T-helper 2 cell (primary cell): ENCODE measurements at regions not wholly inside any gene's neighbourhood (a gene's known extent, or its start where the extent isn't known, plus 50 kb on each side); places are given as distances from the start of the nearest gene placed in this dataset.

Experiments used
- DNase-seq, 5 experiments: peaks; one replicate each; pipeline versions ENCODE4 v3.0.0 to v3.0.0-alpha.2; 2012 to 2022

GRCh38 chr10:33067917-33068316, 109.9 kb upstream of the ITGB1 start:
- DNase-seq, result no peak

DNA sequence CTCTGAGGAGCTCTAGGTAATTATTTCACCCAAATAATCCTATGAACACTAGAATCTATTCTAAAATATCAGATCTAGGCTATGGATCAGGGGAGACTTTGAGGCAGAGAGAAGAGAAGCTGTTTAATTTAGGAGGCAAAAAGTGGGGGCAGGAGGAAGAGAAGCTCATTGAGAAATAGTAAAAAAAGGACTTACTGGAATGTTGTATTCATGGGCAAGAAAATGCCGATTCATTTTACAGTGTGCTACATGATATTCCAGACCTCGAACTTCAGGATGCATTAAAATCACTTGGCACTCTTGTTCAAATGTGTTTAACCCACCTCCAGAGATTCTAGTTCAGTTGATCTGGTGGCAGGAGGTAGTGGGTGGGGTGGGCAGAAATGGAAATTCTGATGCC, 109.5 kb upstream of the ITGB1 start:
- DNase-seq, result no peak

DNA sequence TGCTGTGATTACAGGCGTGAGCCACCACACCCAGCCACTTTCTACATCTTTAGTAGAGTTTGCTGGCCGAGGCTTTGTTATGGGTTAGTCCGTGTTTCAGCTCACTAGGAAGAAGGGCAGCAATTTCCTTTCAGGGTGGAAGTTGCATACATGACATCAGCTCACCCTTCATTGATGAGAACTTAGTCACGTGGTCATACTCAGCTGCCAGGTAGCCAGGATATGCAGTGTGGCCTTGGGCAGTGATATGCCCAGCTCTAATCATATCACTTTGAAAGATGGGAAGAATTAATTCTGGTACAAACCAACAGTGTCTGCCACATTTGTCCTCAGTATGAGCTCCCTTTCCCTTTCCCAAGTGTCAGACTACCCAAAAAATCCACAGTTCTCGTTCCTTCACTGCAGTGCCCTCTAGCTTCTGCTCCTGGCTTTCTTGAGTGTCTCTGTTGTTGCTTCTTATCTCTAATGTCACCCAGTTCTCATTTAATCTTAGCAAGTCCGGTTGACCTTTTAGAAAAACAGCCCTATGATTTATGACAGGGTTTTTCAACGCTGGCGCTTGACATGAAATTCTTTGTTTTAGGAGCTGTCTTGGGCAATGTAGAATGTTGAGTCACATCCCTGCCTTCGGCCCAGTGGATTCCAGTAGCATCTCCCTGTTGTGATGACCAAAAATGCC, 108.7 kb upstream of the ITGB1 start:
- DNase-seq, result no peak

GRCh38 chr10:33065111-33065510, 107.1 kb upstream of the ITGB1 start:
- no peak for DNase-seq

GRCh38 chr10:33064706-33065105, 106.7 kb upstream of the ITGB1 start:
- no peak for DNase-seq

- no peak for DNase-seq
Measured at GRCh38 chr10:33057620-33058019, 99.6 kb upstream of the ITGB1 start.

DNA sequence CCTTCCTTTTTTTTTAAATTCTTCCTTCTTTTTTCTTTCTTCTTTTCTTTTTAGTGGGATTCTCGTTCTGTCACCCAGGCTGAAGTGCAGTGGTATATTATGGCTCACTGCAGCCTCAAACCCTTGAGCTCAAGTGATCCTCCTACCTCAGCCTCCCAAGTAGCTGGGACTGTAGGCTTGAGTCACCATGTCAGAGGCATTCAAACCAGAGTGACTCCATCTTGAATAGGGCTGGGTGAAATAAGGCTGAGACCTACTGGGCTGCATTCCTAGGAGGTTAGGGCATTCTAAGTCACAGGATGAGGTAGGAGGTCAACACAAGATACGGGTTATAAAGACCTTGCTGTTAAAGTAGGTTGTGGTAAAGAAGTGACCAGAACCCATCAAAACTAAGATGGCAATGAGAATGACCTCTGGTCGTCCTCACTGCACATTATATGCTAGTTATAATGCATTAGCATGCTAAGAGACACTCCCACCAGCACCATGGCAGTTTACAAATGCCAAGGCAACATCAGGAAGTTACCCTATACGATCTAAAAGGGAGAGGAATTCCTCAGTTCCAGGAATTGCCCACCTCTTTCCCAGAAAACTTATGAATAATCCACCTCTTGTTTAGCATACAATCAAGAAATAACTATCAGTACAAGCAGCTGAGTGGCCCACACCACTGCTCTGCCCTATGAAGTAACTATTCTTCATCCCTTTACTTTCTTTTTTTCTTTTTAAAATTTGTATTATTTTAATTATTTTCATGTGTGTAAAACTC, 99.0 kb upstream of the ITGB1 start:
- no peak for DNase-seq

- DNase-seq, result no peak
Measured at GRCh38 chr10:33055625-33056024, 97.6 kb upstream of the ITGB1 start.

- DNase-seq, result no peak
Measured at GRCh38 chr10:33052915-33053810, 95.1 kb upstream of the ITGB1 start.

GRCh38 chr10:33052263-33052875, 94.3 kb upstream of the ITGB1 start:
- DNase-seq, result no peak

- peak in 3 of 5 experiments; percentile 8 to 58 (median 47) for DNase-seq
Measured at GRCh38 chr10:33049963-33050920, 92.2 kb upstream of the ITGB1 start.

- no peak for DNase-seq
Measured at GRCh38 chr10:33048223-33048622, 90.2 kb upstream of the ITGB1 start.

- DNase-seq, result no peak
Measured at GRCh38 chr10:33047655-33048054, 89.6 kb upstream of the ITGB1 start.

DNA sequence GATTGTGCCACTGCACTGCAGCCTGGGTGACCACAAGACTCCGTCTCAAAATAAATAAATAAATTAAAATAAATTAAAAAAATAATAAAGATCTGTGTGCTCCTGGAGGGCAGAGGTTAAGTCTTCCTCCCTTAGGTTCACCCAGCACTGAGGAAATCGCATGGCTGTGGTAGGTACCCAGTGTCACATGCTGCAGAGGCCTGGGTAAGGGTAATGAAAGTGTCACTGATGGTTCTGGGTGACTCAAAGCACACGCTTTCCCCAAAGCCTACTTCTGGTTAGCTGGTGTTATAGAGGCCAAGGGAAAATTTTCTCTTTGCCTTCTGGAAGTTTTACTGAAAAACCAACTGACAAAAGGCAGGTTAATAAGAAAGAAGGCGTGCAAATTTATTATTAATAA, 88.8 kb upstream of the ITGB1 start:
- peak in 1 of 5 experiments; percentile 41 for DNase-seq

DNA sequence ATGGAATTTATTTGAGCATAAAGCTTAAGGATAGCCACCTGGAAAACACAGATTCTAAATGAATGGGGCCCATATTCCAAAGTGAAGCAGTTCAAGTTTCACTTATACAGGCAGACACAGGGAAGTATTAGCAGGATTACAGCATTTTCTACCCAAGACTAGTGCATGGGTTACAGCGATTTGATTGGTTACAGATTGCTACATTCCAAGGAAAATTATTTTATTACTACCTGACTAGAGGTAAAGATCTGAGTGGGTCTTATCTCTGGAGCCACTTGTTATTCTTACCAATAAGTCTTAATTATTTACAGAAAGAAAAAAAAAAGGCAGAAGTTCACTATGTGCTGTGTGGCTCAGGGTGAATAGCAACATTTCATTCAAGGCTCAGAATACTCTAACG, 87.4 kb upstream of the ITGB1 start:
- no peak for DNase-seq

- no peak for DNase-seq
Measured at GRCh38 chr10:33042565-33042964, 84.5 kb upstream of the ITGB1 start.

GRCh38 chr10:33041783-33042437, 83.9 kb upstream of the ITGB1 start:
- DNase-seq, result no peak

- DNase-seq, result no peak
Measured at GRCh38 chr10:33040436-33040835, 82.4 kb upstream of the ITGB1 start.

DNA sequence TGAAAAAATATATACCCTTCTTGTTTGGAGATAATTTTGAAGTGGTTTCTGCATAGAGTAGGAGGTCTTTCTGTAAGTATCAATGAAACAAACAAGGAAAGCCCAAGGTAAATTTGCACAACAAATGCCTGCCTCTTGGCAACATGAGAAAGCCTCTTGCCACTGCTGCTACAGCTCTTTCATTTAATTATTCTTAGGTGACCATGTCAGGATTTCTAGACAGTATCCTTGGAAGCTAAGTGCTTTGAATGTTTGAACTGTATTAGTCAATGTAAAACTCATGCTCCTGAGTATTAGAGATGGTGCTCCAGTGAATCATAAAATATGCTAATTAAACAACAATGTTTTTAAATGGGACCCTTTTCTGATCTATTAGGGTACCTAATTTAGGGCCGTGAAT, 81.2 kb upstream of the ITGB1 start:
- DNase-seq, result no peak

DNA sequence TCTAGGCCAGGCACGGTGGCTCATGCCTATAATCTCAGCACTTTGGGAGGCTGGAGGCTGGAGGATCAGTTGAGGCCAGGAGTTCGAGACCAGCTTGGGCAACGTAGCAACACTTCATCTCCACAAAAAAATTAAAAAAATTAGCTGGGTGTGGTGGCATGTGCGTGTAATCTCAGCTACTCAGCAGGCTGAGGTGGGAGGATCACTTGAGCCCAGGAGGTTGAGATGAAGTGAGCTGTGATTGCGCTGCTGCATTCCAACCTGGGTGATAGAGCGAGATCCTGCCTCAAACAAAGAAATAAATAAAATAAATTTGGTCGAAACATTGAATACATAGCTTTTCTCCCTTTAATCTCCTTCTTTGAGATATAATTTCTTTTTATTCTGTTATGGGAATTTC, 80.6 kb upstream of the ITGB1 start:
- no peak for DNase-seq

GRCh38 chr10:33037726-33038125, 79.7 kb upstream of the ITGB1 start:
- DNase-seq, result no peak
